ENCODE measurements at regions not wholly inside any gene's neighbourhood (a gene's known extent, or its start where the extent isn't known, plus 50 kb on each side); places are given as distances from the start of the nearest gene placed in this dataset.

DNA sequence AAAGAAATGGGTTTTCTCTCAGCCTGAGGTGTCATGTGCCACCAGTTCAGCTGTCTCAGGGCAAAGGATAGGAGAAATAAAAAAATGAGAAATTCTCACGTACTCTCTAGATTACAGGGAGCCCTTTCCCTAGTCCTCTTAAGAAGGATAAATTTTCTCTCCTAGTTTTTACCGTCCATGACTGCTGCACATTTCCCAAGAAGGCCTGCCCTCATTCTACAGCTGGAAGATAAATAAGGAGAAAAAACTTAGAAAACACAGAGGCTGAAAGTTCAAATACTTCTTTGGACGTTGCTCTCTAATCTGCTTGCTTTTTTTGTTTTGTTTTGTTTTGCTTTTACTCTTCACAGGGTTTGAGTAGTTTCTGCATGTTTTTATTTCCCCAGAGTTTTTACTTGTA is 211.9 kb downstream of the DCAF12L2 start:
- no peaks in the 10 kb centered on the region for H3K36me3 ChIP-seq (ENCODE audit: control insufficient read depth, insufficient read depth, low read length)
- no peaks in the 10 kb centered on the region for H4K20me1 ChIP-seq (ENCODE audit: control insufficient read depth, extremely low read depth, insufficient read depth, low read length)
- no peaks in the 10 kb centered on the region for H3K4me1 ChIP-seq (ENCODE audit: control insufficient read depth, extremely low read depth, insufficient read depth, low read length)
- no peak for DNase-seq (ENCODE audit: low read depth in 2 of 2)
- no peak overlapping the region for H3K9ac ChIP-seq (ENCODE audit: insufficient read depth, low read length)
- H3K9me3 ChIP-seq (ENCODE audit: control insufficient read depth, insufficient read depth, low read depth, low read length), result no peaks in the 10 kb centered on the region
- H2AFZ ChIP-seq (ENCODE audit: low read length), result no peak overlapping the region
- no peaks in the 10 kb centered on the region for H3K27me3 ChIP-seq (ENCODE audit: control insufficient read depth, insufficient read depth, low read length)
- no peak overlapping the region for H3K4me2 ChIP-seq (ENCODE audit: extremely low read depth, insufficient read depth, low read length)
- TF ChIP-seq, protein P1, sequence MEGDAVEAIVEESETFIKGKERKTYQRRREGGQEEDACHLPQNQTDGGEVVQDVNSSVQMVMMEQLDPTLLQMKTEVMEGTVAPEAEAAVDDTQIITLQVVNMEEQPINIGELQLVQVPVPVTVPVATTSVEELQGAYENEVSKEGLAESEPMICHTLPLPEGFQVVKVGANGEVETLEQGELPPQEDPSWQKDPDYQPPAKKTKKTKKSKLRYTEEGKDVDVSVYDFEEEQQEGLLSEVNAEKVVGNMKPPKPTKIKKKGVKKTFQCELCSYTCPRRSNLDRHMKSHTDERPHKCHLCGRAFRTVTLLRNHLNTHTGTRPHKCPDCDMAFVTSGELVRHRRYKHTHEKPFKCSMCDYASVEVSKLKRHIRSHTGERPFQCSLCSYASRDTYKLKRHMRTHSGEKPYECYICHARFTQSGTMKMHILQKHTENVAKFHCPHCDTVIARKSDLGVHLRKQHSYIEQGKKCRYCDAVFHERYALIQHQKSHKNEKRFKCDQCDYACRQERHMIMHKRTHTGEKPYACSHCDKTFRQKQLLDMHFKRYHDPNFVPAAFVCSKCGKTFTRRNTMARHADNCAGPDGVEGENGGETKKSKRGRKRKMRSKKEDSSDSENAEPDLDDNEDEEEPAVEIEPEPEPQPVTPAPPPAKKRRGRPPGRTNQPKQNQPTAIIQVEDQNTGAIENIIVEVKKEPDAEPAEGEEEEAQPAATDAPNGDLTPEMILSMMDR (conservative IDR thresholded peaks at IDR 0.05 in 1 of 2, IDR thresholded peaks at IDR 0.05 in 1 of 2; ENCODE audit: low read depth in 1 of 2, low read length in 2 of 2), result no peak
- TF ChIP-seq EZH2 (IDR thresholded peaks at IDR 0.05; ENCODE audit: low read length, missing control alignments), result no peak
- H3K27ac ChIP-seq (ENCODE audit: insufficient read depth, low read length), result no peak overlapping the region
- H3K4me3 ChIP-seq (replicated peaks in 1 of 4; ENCODE audit: control extremely low read depth in 1 of 4, insufficient read depth in 1 of 4, low read depth in 3 of 4, low read length in 4 of 4), result no peak overlapping the region
- H3K79me2 ChIP-seq (ENCODE audit: control insufficient read depth, insufficient read depth, low read length), result no peaks in the 10 kb centered on the region

GRCh38 chrX:125977851-125978250 is 188.2 kb downstream of the DCAF12L2 start:
- no peak overlapping the region for H3K4me3 ChIP-seq (replicated peaks in 1 of 4; ENCODE audit: control extremely low read depth in 1 of 4, insufficient read depth in 1 of 4, low read depth in 3 of 4, low read length in 4 of 4)
- H3K36me3 ChIP-seq (ENCODE audit: control insufficient read depth, insufficient read depth, low read length), result no peaks in the 10 kb centered on the region
- H3K4me2 ChIP-seq (ENCODE audit: extremely low read depth, insufficient read depth, low read length), result no peak overlapping the region
- H3K4me1 ChIP-seq (ENCODE audit: control insufficient read depth, extremely low read depth, insufficient read depth, low read length), result no peaks in the 10 kb centered on the region
- no peaks in the 10 kb centered on the region for H3K9me3 ChIP-seq (ENCODE audit: control insufficient read depth, insufficient read depth, low read depth, low read length)
- H3K27ac ChIP-seq (ENCODE audit: insufficient read depth, low read length), result no peak overlapping the region
- TF ChIP-seq, protein P1 (conservative IDR thresholded peaks at IDR 0.05 in 1 of 2, IDR thresholded peaks at IDR 0.05 in 1 of 2; ENCODE audit: low read depth in 1 of 2, low read length in 2 of 2), result no peak
- no peak for TF ChIP-seq EZH2 (IDR thresholded peaks at IDR 0.05; ENCODE audit: low read length, missing control alignments)
- H3K9ac ChIP-seq (ENCODE audit: insufficient read depth, low read length), result no peak overlapping the region
- H4K20me1 ChIP-seq (ENCODE audit: control insufficient read depth, extremely low read depth, insufficient read depth, low read length), result no peaks in the 10 kb centered on the region
- DNase-seq (ENCODE audit: low read depth in 2 of 2), result no peak
- no peak overlapping the region for H2AFZ ChIP-seq (ENCODE audit: low read length)
- H3K79me2 ChIP-seq (ENCODE audit: control insufficient read depth, insufficient read depth, low read length), result no peaks in the 10 kb centered on the region
- H3K27me3 ChIP-seq (ENCODE audit: control insufficient read depth, insufficient read depth, low read length), result no peaks in the 10 kb centered on the region

GRCh38 chrX:125998432-125998831 is 167.7 kb downstream of the DCAF12L2 start:
- H4K20me1 ChIP-seq (ENCODE audit: control insufficient read depth, extremely low read depth, insufficient read depth, low read length), result no peaks in the 10 kb centered on the region
- H2AFZ ChIP-seq (ENCODE audit: low read length), result no peak overlapping the region
- no peaks in the 10 kb centered on the region for H3K4me1 ChIP-seq (ENCODE audit: control insufficient read depth, extremely low read depth, insufficient read depth, low read length)
- no peak overlapping the region for H3K4me2 ChIP-seq (ENCODE audit: extremely low read depth, insufficient read depth, low read length)
- no peaks in the 10 kb centered on the region for H3K36me3 ChIP-seq (ENCODE audit: control insufficient read depth, insufficient read depth, low read length)
- no peak for DNase-seq (ENCODE audit: low read depth in 2 of 2)
- H3K27ac ChIP-seq (ENCODE audit: insufficient read depth, low read length), result no peak overlapping the region
- H3K27me3 ChIP-seq (ENCODE audit: control insufficient read depth, insufficient read depth, low read length), result no peaks in the 10 kb centered on the region
- TF ChIP-seq, protein P1 (conservative IDR thresholded peaks at IDR 0.05 in 1 of 2, IDR thresholded peaks at IDR 0.05 in 1 of 2; ENCODE audit: low read depth in 1 of 2, low read length in 2 of 2), result no peak
- TF ChIP-seq EZH2 (IDR thresholded peaks at IDR 0.05; ENCODE audit: low read length, missing control alignments), result no peak
- no peak overlapping the region for H3K4me3 ChIP-seq (replicated peaks in 1 of 4; ENCODE audit: control extremely low read depth in 1 of 4, insufficient read depth in 1 of 4, low read depth in 3 of 4, low read length in 4 of 4)
- no peaks in the 10 kb centered on the region for H3K9me3 ChIP-seq (ENCODE audit: control insufficient read depth, insufficient read depth, low read depth, low read length)
- no peaks in the 10 kb centered on the region for H3K79me2 ChIP-seq (ENCODE audit: control insufficient read depth, insufficient read depth, low read length)
- no peak overlapping the region for H3K9ac ChIP-seq (ENCODE audit: insufficient read depth, low read length)

Data from fibroblast of lung (primary cell).